Activated CD4-positive, CD25-positive, alpha-beta regulatory T cell treated with anti-CD3 and anti-CD28 coated beads, Interleukin-2, amount 50 U/mL, for 72 hours (primary cell): ENCODE measurements at regions not wholly inside any gene's neighbourhood (a gene's known extent, or its start where the extent isn't known, plus 50 kb on each side); places are given as distances from the start of the nearest gene placed in this dataset.
"Not testable (repeated sequence)": the region's sequence is repeated elsewhere in the genome, so short reads cannot be mapped to it uniquely, and the experiment has no call there.

Source experiments
- DNase-seq: peaks from one replicate; pipeline ENCODE4 v3.0.0; 2021

DNA sequence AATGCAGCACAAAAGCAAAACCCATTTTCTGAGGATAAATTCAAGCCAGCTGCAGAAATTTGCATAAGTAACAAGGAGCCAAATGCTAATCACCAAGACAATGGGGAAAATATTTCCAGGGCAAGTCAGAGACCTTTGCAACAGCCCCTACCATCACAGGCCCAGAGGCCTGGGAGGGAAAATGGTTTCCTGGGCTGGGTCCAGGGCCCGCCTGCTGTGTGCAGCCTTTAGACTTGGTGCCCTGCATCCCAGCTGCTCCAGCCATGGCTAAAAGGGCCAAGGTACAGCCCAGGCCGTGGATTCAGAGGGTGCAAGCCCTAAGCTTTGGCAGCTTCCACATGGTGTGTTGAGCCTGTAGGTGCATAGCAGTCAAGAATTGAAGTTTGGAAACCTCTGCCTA lies 309.5 kb upstream of the SGCG start:
- DNase-seq, result no peak

DNA sequence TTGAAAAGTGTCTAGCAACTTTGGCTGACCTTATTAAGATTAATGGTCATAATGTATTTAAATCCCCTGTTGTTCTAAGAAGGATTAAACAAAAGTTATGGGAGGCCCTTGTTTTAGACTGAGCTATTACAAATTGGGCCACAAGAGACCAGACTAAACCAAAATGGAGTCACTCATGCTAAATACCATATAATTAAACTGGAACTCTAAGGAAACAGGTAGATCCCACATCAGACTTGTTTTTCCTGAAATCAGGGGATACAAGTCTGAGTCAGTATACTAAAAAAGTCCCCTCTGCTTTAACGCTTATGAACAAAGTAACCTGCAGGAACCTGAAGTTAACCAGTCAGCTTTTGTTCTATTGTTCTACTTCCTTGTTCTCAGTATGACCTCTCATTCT lies 305.9 kb upstream of the SGCG start:
- DNase-seq, result no peak

DNA sequence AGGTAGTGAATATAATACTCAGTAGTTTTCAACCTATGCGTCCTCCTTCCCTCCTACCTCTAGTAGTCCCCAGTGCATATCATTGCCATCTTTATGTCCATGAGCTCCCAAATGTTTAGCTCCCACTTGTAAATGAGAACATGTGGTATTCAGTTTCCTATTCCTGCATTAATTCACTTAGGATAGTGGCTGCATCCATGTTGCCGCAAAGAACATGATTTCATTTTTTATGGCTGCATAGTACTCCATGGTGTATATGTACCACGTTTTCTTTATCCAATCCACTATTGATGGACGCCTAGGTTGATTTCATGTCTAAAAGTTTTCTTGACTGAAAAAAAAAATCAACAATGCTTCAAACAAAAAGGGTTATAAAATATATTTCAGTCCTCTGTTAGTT lies 303.4 kb upstream of the SGCG start:
- DNase-seq, result no peak

DNA sequence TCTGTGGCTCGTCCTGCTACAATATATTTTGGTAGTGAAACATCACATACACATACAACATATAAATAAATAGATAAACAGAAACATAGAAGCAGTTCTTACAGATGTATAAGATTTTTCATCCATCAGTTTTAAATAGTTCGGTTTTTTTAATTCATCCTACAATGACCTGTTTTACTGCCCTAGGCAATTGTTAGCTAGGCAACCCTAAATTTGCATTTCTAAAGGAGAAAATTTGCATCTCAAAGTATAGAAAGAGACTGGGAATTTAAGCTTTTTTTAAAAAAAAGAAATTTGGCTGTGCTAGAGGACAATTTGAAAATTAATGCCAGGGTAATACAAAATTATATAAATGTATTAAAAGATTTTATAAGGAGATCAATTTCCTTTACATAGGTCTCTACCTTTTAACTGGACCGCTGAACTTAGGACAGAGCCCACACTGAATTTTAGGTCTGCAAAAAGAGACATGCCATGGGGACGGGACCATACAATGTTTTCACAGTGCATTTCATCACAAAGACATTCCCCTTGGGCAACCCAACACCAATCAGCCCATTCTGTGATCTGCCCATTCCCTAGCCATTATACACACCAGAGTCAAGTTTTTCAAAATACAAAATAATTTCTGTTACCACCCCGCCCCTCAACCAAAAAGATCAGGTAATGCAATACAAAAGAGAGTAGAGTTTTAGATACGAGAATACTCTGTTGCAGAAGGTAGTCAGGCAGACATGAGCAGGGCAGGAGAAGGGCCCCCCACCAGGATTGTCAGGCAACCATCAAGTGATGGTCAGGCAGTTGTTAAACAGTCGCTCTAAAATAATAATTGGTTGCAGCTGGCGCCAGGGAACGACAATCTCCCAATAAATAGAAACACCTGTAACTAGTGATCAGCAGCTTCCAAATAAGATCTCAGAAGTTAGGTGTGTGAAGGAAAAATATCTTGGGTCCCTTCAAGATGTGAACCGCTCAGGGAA lies 299.7 kb upstream of the SGCG start:
- no peak for DNase-seq

DNA sequence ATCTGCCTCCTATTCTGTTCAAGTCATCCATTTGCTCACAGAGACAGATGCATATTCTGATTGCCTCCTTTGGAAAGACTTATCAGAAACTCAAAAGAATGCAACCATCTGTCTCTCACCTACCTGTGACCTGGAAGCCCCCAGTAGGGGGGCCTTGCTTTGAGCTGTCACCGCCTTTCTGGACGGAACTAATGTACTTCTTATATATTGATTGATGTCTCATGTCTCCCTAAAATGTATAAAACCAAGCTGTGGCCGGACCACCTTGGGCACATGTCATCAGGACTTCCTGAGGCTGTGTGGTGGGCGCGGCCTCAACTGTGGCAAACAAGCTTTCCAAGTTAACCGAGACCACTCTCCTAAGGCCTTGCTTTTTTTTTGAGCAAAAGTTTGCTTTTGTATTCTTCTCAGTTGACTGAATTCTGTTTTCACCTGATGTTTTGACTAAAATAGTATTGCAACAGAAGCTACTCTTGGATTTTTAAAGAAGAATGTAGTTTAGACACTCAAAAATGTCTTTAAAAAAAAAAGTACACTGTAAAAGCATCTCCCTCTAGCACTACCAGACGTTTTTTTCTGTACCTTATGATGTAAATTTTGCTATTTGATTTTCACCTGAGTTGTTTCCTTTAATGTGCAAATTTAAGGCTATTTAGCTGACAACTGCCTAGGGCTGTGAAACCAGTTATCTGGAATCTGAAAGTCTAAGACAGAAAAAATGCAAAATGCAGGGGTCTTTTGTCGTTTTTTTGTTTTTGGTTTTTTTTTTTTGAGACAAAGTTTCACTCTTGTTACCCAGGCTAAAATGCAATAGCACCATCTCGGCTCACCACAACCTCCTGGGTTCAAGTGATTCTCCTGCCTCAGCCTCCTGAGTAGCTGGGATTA lies 298.8 kb upstream of the SGCG start:
- not testable (repeated sequence) for DNase-seq

DNA sequence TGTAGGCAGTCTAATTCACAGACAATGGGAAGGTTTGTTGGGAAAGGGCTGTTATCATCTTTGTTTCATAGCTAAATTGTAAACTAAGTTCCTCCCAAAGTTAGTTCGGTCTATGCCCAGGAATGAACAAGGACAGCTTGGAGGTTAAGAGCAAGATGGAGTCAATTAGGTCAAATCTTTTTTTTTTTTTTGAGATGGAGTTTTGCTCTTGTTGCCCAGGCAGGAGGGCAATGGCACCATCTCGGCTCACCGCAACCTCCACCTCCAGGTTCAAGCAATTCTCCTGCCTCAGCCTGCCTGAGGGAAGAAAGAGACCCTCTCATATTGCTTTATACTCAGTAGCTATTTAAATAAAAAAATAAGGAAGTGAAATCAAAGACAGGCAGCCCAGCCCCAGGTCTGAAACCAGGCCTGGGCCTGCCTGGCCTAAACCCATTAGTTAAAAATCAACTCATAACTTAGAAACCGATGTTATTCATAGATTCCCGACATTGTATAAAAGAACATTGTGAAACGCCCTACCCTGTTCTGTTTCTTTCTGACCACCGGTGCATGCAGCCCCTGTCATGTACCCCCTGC lies 297.4 kb upstream of the SGCG start:
- DNase-seq, result no peak

DNA sequence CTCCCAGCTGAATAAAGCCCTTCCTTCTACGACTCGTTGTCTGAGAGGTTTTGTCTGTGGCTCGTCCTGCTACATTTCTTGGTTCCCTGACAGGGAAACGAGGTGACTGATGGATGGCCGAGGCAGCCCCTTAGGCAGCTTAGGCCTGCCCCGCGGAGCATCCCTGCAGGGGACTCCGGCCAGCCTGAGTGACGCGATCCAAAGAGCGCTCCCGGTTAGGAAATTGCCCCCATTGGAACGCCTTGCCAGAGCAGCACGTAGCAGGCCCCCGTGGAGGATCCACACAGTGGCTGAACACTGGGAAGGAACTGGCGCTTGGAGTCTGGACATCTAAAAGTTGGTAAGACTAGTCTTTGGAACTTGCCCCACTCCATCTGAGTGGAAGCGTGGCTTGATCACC lies 296.8 kb upstream of the SGCG start:
- no peak for DNase-seq

DNA sequence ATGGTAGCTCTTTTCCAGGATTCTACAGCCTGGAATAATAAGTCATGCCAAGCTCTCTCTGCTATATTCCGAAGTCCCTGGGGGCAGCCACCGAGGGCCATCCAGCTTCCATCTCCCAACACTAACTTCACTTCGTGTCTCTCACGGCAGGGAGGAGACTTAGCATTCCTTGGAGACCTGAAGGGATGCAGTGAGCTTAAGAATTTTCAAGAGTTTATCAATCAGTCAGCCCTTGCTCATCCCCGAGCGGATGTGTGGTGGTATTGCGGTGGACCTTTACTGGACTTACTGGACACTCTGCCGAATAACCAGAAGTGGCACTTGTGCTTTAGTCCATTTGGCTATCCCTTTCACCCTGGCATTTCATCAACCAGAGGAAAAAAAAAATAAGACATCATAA lies 294.7 kb upstream of the SGCG start:
- DNase-seq, result not testable (repeated sequence)

DNA sequence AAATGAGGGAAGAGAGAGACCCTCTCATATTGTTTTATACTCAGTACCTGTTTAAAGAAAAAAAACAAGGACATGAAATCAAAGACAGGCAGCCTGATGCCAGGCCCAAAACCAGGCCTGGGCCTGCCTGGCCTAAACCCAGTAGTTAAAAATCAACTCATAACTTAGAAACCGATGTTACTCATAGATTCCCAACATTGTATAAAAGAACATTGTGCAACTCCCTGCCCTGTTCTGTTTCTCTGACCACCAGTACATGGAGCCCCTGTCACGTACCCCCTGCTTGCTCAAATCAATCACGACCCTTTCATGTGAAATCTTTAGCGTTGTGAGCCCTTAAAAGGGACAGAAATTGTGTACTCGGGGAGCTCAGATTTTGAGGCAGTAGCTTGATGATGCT lies 291.4 kb upstream of the SGCG start:
- DNase-seq, result not testable (repeated sequence)

DNA sequence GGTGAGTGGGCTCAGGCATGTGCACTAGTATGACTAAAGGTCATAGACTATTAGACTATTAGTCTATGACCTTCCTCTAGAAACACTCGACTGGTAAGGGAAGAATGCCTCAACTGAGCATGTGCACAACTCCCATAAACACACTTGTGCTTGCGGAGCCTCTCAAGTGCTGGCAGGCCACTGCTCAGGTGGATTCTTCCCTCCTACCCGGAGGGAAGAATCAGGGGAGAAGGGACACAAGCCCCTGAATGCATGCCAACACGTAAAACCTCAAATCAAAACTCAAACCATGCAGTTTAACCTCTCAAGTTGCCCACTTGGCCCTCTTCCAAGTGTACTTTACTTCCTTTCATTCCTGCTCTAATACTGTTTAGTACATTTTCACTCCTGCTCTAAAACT lies 287.6 kb upstream of the SGCG start:
- DNase-seq, result no peak

DNA sequence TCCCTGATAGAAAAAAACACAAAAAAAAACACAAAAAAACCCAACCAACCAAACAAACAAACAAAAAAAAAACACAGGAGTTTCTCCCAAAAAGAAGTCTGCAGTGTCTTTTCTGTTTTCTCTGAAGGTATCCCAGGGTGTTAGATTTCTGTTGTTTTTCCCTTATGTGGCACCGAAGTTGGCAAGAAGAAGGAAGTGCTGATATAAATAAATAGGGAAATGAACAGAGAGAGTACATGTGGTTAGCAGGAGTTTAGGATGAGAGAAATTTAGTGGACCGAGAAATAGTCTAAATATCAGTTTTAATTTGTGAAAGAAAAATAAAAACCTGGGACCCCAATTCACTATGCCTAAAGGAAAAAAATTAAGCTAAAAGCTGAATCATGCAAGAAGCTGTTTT lies 287.0 kb upstream of the SGCG start:
- no peak for DNase-seq

DNA sequence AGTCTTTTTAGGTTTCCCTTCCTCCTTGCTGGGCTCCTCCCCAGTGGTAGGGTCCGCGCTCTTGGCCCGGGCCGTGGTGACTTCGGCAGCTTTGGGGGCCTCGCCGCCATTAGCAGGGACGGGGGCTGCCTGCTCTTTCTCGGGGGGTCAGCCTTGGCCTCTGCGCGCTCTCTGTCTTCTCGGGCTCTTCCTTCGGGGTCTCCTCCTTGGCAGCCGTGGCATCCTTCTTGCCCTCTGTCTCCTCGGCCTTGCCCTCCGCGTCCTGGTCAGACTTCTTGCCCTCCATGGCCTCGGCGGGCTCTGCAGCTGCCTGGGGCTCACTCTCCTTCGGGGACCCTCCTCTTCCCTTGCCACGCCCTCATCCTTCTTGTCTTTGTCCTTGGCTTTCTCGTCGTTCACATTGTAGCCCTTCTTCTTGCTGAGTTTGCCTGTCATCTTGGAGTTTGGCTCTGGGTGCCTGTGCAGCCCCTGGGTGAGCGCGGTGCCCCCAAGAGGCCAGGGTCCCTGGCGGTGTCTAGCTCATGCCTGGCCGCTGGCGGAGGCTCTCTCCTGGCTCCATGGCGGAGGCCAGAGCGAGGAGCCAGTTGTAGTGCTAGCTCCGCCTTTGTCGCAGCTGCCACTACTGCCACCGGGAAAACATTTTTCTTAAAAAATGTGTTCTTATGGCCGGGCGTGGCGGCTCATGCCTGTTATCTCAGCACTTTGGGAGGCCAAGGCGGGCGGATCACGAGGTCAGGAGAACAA lies 283.0 kb upstream of the SGCG start:
- no peak for DNase-seq

DNA sequence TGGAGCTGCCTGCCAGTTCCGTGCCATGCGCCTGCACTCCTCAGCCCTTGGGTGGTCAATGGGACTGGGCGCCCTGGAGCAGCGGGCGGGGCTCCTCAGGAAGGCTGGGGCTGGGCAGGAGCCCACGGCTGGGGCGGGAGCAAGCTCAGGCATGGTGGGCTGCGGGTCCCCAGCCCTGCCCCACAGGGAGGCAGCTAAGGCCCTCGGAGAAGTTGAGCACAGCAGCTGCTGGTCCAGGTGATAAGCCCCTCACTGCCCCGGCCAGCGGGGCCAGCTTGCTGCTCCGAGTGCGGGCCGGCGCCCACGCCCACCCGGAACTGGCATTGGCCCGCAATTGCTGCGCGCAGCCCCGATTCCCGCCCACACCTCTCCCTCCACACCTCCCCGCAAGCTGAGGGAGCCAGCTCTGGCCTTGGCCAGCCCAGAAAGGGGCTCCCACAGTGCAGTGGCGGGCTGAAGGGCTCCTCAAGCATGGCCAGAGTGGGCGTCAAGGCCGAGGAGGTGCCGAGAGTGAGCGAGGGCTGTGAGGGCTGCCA lies 280.3 kb upstream of the SGCG start:
- not testable (repeated sequence) for DNase-seq

DNA sequence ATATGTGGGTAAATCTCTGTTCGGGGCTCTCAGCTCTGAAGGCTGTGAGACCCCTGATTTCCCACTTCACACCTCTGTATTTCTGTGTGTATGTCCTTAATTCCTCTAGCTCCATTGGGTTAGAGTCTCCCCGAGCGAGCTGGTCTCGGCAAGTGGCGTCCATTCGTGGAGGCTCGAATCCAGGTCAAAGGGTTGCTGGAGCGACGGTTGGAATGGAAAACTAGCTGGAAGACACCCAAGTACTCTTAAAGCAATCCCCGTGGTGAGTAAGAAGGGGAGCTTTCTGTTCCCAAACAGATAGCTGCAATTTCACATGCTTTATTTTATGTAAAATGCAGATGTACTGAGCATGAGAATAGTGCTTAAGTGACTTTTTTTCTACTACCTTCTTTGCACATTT lies 277.5 kb upstream of the SGCG start:
- DNase-seq, result no peak

DNA sequence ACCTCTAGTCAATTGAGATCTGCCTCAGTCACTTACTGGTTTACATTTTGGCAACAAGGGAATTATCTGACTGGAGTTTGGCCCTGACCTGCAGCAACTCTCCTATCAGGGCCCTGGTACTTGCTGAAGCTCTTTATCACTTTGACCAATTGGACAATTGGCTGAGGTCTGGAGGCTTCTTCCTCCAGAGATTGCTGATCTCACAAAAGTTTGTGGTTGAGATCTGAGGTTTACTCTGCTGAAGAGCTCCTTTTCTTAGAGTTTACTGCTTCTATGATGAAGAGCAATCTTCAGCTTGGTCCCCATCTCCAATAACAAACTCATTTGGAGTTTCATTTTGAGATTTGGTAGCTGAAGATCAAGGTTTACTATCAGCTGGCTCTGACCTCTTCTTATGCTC lies 276.9 kb upstream of the SGCG start:
- no peak for DNase-seq

DNA sequence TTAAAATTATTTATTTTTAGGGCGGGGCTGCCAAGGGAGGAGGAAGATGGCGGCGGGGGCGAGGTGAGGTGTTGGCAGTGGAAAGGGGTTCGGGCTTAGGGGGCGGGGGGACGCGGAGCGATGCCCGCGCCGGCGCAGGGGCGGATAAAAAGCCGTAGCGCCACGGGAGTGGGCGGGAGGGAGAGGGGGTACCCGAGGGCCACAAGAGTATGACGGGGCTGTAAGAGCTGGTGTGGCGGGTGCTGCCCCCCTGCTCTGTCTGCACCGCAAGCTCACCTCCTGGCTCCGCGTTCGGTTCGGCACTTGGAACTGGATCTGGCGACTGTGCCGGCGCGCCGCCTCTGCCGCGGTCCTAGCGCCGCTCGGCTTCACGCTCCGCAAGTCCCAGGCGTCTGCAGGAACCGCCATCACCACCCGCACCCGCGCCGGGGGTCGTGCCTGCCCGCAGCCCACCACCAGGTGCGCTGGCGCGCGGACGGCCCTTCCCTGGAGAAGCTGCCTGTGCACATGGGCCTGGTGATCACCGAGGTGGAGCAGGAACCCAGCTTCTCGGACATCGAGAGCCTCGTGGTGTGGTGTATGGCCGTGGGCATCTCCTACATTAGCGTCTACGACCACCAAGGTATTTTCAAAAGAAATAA lies 265.2 kb upstream of the SGCG start:
- no peak for DNase-seq

DNA sequence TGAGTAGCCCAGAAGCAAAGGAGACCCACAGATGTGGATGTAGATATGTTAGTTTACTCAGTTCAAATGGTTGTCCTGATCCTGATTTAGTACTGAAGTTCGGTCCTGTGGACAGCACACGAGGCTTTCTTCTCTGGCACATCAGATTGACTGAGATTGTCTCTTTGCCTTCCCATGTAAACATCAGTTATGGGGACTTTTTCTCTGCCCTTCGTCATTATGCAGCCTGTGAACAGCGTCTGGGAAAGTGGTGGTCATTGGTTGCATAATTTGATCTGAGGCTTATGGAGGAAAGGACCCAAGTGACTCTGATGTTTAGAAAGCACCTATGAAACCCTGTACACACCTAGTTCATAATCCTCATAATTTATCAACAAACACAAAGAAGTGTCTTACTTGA lies 264.5 kb upstream of the SGCG start:
- not testable (repeated sequence) for DNase-seq

DNA sequence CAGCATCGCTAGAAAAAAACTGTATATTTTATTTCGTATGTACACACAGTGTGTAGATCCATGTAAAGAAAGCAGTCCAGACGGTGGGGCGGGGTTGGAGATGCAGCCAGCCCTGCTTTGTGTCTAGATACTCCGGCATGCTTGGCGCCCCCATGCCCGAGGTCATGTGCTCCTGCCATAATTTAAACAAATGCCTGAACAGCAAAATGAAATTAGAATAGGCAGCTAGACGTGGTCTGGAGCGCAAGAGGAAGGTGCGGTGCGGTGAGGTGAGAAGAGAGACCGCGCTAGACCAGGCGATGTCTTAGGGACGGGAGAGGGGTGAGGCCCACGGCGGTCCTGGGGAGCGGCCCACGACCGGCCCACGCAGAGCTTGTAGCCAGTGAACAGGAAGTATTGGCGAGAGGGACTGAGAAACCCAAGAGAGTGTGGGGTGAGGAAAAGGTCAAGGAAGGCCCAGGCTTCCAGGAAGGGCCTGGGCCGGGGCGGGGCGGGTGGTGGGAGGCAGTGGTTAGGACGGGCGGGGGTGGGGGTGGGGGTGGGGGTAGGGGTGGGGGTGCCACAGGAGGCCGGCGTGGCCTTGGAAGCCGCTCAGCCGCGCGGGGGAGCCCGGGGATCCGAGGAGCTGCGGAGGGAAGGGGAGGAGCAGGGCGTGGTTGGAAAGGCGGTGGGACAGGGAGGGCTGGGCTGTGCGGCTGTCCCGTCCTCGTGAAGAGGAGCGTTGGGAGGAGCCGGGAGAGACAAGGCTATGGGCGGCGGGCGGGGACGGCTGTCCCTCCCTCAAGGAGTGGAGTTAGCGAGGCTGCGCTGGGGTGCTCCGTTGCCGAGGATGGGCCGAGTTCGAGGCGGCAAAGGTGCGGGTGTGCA lies 254.7 kb upstream of the SGCG start:
- no peak for DNase-seq

DNA sequence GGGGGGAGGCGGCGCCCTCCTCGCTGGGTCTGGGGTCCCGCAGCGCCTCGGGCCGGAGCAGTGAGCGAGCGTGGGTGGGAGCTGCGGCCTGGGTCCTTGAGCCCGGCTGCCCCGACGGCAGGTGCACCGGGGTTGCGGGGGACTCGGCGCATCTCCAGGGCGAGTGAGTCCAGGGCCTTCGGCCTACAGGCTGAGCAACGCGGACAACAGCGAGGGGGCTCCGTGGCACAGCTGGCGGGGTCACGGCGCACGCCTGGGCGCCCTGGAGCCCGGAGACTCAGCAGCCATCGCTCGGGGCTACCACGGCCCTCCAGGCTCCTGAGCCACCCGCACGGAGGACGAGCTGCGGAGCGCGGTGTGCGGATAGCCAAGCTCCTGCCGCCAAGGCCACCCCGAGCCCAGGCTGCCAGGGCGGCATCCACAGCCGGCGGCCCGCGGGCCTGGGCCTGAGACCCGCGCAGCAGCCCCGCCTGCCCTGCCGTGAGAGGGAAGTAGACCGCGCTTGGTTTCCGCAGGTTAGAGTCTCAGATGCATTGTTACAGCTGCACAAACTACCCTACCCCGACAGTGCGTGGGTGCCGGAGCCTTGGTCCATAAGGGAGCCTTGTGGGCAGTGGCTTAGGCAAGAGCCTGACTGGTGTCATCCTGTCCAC lies 253.9 kb upstream of the SGCG start:
- no peak for DNase-seq

DNA sequence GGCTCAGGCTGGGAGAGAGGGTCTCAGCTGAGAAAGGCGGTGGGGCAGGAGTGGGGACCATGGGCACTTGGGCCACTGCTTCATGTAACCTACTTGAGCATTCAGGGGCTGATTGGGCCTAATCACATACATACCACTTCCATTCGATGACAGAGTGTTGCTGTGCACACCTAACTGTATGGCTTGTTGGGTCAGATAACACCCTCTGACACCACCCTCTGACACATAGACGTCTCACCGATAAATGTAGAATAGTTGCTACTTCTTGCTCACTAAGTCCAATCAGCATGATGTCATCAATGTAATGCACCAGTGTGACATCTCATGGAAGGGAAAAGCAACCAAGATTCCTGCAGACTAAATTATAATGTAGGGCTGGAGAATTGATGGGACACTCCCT lies 252.9 kb upstream of the SGCG start:
- not testable (repeated sequence) for DNase-seq
